GM12891 (cell line): ENCODE measurements at regions not wholly inside any gene's neighbourhood (a gene's known extent, or its start where the extent isn't known, plus 50 kb on each side); places are given as distances from the start of the nearest gene placed in this dataset.
A peak's percentile ranks its signal among the peaks of the same experiment; 100 is the strongest.

Source experiments
- DNase-seq: peaks from one replicate; pipeline ENCODE4 v3.0.0; 2011; ENCODE audit warnings: low spot score; ENCODE audit not compliant: insufficient read length
- FAIRE-seq: peaks from 2 replicates; lab custom pipeline; 2011; peaks lifted over from hg19 to GRCh38; lab: Jason Lieb, UNC
- PAX5 ChIP-seq: IDR thresholded peaks from 2 replicates; pipeline ENCODE4 v1.6.1; 2011; ENCODE audit warnings: low read length, moderate library complexity, mild to moderate bottlenecking; ENCODE audit not compliant: insufficient read depth, severe bottlenecking
- POLR2A ChIP-seq: IDR thresholded peaks from 2 replicates; pipeline ENCODE4 v1.6.1; 2011; ENCODE audit warnings: low read depth, low read length, control low read depth
- POLR2AphosphoS5 ChIP-seq: IDR thresholded peaks from 2 replicates; pipeline ENCODE4 v1.6.1; 2011; ENCODE audit warnings: low read depth, low read length, control low read depth
- POU2F2 ChIP-seq: IDR thresholded peaks from 2 replicates; pipeline ENCODE4 v1.6.1; 2011; ENCODE audit warnings: low read depth, mild to moderate bottlenecking, control low read depth, low read length, moderate library complexity
- SPI1 ChIP-seq: IDR thresholded peaks from 2 replicates; pipeline ENCODE4 v1.6.1; 2011; ENCODE audit warnings: low read depth, low read length, control low read depth
- TAF1 ChIP-seq: IDR thresholded peaks from 2 replicates; pipeline ENCODE4 v1.6.1; 2011; ENCODE audit warnings: low read depth, low read length, control low read depth

DNA sequence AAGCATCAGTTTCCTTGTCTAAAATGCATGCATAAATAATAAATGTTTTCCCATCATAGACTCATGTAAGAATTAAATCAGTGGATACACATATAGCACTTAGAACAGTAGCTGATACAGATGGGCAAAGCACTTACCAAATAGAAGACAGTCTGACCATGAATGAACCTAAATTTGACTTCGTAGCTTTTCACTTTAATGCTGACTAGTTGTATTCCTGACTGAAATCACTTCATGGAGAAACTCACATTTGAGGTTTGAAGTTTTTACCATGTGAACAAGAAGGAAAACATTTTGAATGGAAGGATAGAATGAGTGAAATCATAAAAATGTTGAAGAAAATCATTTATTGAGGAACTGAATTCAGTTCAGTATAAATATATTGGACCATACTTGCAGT is 68.8 kb upstream of the TMCO5A start:
- TF ChIP-seq SPI1, result no peak
- no peak for TF ChIP-seq TAF1
- FAIRE-seq, result no peak
- no peak for DNase-seq

DNA sequence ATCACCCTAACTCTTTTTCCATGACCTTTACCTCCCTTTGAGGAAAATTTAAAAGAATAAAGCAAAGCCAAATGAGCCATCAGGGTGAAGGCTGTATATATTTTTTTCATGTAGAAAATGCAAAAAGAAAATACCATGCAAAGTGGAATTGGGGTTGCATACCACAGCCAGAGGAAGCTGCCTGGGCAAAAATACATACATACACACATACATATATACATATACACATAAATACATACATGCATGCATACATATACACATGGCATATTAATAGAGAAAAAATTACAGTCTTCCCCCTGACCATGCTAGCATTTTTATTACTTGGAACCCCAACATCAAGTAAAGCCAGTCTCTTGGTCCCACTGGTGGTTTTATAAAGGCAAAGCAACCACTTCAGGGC is 63.7 kb upstream of the TMCO5A start:
- TF ChIP-seq TAF1 (no peak), POU2F2 (no peak), SPI1 (no peak), POLR2AphosphoS5 (no peak), POLR2A (no peak)
- DNase-seq (no peak), FAIRE-seq (no peak)

DNA sequence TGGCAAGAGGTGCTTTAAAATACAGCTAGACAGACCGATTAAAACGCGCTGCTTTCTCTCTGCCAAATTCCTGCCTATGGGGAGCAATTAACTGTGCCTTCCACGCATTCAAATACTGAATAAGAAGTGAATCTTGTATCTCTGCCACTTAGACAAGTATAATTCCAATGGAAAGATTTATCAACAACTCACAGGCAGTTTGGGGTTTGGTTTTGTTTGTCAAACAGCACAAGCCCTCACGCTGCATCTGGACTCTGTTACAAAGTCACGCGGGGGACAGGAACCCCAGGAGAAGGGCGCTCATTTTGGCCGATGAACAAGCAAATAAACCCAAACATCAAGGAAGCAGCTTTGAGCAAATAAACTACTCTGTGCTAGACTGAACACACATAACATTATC is 61.8 kb upstream of the TMCO5A start:
- no peak for DNase-seq
- TF ChIP-seq PAX5 (no peak), POLR2A (no peak), POLR2AphosphoS5 (no peak), SPI1 (no peak), POU2F2 (no peak), TAF1 (no peak)
- no peak for FAIRE-seq

DNA sequence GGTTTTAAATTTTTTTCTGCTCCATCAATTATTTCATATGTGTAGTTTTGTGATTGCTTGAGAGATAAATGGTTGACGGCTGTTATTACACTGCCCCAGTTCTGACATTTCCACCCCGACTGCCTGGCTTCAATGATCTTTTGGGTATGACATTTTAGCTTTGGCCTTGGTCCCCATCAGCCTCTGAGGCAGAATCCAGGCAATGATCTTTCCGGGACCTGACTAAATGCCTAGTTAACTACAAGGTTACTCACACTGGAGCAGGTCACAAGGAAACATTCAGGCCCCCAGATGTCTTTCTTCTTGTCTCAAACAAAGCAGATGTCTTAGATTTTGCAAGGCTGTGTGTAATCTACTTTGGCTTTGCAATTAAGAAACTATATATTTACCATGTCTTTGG is 61.1 kb upstream of the TMCO5A start:
- FAIRE-seq (no peak), DNase-seq (no peak)
- TF ChIP-seq PAX5, result no peak
- TF ChIP-seq POU2F2, result no peak
- no peak for TF ChIP-seq SPI1
- TF ChIP-seq POLR2A, result no peak
- TF ChIP-seq POLR2AphosphoS5, result no peak
- no peak for TF ChIP-seq TAF1

DNA sequence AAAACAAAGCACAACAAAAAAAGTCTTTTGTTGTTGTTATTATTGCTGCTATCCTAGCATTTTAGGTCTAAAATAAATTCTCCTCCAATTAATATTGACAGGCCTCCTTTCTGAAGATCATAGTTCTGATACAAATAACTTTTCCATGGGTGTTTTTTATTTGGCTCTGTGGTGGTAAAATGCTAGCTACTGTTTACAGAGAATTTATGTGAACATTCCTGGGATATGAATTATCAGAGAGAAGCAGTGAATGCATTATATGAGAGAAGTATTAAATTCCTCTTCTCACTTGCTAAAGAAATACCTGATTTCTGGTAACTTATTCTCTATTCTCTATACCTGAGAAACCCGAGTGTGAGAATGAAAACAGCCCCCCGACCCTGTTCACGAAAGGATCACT is 57.5 kb upstream of the TMCO5A start:
- TF ChIP-seq PAX5 (no peak), SPI1 (no peak), POLR2AphosphoS5 (no peak), TAF1 (no peak), POLR2A (no peak), POU2F2 (no peak)
- DNase-seq (no peak), FAIRE-seq (no peak)

DNA sequence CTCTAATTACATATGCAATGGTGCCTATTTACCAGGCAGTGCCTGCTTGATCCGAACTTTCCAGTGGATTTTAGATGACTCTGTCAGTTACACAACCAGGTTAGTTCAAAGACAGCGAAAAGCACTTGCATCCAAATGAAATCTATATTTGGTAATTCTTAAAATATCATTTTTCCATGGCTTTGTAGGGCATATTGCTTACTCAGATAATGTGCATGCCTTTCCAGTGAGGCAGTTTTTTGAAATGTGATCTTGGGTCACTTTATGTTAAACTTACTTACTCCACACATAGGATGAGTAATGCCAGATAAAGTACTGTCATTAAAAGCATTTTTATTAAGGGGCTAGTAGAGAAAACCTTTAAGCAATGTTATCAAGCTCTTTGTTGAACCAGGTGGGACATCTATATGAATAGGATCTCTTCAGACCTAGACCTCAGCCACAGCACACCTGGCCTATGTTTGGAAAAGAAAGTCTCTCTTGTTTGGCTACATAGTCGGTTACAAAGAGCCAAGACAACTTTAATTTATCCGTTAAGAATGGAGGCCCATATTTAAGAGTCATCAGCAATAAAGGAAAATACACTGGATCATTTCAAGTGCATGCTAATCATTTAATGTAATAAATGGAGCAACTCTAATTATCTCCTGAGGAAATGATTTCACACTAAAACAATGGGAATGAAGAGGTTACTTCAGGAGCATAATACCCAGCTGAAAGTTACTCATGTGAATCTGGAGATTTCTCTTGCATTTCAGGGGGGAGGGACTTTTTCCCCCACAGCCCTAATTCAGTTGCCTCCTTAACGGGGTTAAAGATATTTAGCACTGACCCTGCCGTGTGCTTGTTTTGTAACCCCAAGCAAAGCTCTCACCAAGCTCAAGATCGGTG is 56.3 kb upstream of the TMCO5A start:
- no peak for FAIRE-seq
- TF ChIP-seq TAF1 (no peak), POLR2A (no peak), POU2F2 (no peak), SPI1 (no peak), PAX5 (no peak), POLR2AphosphoS5 (no peak)

DNA sequence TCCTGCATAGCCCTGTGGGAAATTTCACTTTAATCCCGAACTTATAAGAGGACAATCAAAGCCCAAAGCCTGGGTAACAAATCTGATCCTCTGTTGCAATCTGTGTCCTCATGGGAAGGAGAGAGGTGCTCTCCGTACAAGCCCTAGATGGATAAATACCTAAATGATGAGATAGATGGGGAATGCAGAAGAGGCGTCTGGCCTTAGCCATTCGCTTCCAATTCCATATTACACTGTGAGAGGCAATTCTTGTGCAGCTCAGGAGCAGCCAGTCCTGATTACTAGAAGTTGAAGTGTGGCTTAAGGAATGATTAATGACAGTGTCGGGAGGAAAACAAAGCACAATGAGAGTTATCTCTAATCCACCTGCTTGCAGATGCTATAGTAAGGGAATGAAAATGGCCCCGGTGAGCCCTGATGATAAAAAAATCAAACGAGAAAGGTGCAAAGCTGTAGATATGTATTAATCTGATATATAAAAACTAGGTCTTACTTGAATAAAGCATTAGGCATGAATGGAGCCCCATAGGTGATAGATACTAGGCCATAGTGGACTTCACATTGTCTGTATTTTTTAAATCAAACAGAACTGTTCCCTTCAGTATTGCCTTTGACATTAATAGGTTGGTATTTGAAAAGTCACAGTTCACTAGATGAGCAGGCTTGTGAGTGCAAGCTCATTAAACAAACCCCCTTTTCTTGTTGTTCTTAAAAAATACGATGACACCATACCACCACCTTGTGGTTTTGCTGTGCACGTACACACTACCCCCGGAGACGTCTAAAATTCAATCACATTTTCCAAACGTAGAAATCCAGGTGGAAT is 54.2 kb upstream of the TMCO5A start:
- DNase-seq (no peak), FAIRE-seq (peak; percentile 75)
- no peak for TF ChIP-seq SPI1

More for the DNA sequence above, 56.3 kb upstream of the TMCO5A start:
- no peak for DNase-seq

DNA sequence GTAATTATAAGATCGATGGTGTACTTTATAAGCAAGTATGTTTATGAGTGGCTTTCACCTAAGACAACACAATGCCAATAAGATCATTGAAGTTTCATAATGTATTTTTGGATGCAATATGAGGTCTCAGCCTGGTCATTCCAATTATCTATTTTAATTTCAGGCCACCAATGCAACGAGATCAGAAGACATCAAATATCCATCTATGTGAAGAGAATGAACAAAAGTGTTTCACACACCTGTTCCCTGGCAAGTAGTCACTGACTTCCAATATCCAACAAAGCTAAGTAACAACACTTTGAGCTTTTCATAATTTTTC is 53.6 kb upstream of the TMCO5A start:
- DNase-seq, result no peak
- no peak for TF ChIP-seq POLR2AphosphoS5
- no peak for TF ChIP-seq PAX5
- TF ChIP-seq POLR2A, result no peak
- TF ChIP-seq POU2F2, result no peak
- no peak for TF ChIP-seq SPI1
- TF ChIP-seq TAF1, result no peak
- no peak for FAIRE-seq

DNA sequence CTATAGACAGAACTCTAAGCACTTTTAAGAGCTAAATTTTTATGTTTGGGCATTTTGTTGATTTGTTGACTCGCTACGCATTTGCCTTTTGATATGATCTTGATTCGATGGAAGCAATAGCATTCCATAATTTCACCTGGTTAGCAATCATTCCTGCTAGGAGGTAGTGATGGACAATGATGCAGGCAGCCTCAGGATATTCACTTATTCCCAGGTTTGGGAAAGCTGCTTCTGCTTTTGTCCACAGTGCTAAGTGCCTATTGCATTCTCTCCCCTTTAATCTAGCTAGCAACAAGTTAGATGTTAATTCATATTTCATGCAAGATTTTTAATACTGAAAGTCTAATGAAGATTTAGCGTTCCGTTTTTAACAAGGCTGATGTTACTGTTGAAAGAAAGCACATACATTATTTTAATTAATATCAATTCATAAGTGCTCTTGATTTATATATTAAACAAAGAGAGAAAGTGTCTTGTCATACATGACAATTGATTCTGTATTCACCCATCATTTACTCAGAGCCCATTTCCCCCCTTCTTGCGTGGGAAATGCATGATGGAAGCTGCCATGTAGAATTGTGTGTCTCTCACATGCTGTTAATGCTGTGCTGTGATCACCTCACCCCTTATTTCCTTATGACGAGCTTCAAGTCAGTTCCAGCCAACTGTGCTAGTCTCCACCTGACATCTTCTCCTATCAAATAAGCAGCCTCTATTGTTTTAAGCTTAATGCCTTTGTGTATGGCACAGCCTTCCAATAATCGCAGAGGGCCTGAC is 53.0 kb upstream of the TMCO5A start:
- DNase-seq (no peak), FAIRE-seq (no peak)
- no peak for TF ChIP-seq POLR2A
- no peak for TF ChIP-seq SPI1
- no peak for TF ChIP-seq PAX5
- no peak for TF ChIP-seq POLR2AphosphoS5
- no peak for TF ChIP-seq TAF1
- TF ChIP-seq POU2F2, result no peak
